ENCODE measurements at regions not wholly inside any gene's neighbourhood (a gene's known extent, or its start where the extent isn't known, plus 50 kb on each side); places are given as distances from the start of the nearest gene placed in this dataset.

- TF ChIP-seq, protein P1, sequence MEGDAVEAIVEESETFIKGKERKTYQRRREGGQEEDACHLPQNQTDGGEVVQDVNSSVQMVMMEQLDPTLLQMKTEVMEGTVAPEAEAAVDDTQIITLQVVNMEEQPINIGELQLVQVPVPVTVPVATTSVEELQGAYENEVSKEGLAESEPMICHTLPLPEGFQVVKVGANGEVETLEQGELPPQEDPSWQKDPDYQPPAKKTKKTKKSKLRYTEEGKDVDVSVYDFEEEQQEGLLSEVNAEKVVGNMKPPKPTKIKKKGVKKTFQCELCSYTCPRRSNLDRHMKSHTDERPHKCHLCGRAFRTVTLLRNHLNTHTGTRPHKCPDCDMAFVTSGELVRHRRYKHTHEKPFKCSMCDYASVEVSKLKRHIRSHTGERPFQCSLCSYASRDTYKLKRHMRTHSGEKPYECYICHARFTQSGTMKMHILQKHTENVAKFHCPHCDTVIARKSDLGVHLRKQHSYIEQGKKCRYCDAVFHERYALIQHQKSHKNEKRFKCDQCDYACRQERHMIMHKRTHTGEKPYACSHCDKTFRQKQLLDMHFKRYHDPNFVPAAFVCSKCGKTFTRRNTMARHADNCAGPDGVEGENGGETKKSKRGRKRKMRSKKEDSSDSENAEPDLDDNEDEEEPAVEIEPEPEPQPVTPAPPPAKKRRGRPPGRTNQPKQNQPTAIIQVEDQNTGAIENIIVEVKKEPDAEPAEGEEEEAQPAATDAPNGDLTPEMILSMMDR (IDR thresholded peaks at IDR 0.05) = no peak
- H3K27ac ChIP-seq = no peak overlapping the region
- H3K4me3 ChIP-seq = no peak overlapping the region
- H3K27me3 ChIP-seq (ENCODE audit: insufficient read depth in 3 of 3, low read length in 2 of 3) = no peaks in the 10 kb centered on the region
- intact Hi-C loops (cut with DNase I) = no loop called here
- no peaks in the 10 kb centered on the region for H3K4me1 ChIP-seq
- DNase-seq (no peak), ATAC-seq (no peak)
- H3K9me3 ChIP-seq = no peaks in the 10 kb centered on the region
- H3K36me3 ChIP-seq (ENCODE audit: insufficient read depth in 1 of 2, low read depth in 1 of 2) = no peaks in the 10 kb centered on the region
- WGBS, 3 donors = 79 to 88% (median 81%) methylated on average over 3 of the region's 3 CpGs
Measured at GRCh38 chr7:97468493-97468892, 263.4 kb upstream of the TAC1 start.

- Histone ChIP-seq H3K4me3 (no peak overlapping the region), H3K36me3 (ENCODE audit: insufficient read depth in 1 of 2, low read depth in 1 of 2) (no peaks in the 10 kb centered on the region), H3K4me1 (no peaks in the 10 kb centered on the region), H3K27me3 (ENCODE audit: insufficient read depth in 3 of 3, low read length in 2 of 3) (no peaks in the 10 kb centered on the region), H3K9me3 (no peaks in the 10 kb centered on the region), H3K27ac (no peak overlapping the region)
- intact Hi-C loops (cut with DNase I) = no loop called here
- DNase-seq = no peak
- 86 to 88% (median 87%) methylated on average over 5 of the region's 5 CpGs for WGBS, 3 donors
- ATAC-seq = no peak
- TF ChIP-seq, protein P1 (IDR thresholded peaks at IDR 0.05) = no peak
Measured at GRCh38 chr7:97470726-97471125, 261.2 kb upstream of the TAC1 start.

DNA sequence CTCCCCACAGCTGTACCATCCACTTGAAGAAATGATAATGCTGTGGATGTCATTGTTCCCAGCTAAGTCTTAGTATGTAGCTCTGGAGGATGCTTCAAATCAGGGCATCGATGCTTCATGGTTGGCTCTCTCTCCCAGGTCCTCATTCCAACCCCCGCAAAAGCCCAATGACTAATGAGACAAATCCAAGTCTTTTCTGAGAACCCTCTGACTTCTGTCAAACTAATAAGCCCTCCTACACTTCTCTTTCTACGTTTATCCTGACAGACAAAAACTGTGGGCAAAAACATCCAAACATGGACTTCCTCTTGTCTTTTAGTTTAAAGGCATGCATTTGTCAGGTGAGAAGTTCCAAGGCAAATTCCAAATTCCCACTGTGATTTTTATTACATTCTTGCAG, 260.4 kb upstream of the TAC1 start:
- intact Hi-C loops (cut with DNase I) = no loop called here
- WGBS, 3 donors = 60 to 73% (median 60%) methylated on average over 3 of the region's 3 CpGs
- no peak for ATAC-seq

DNA sequence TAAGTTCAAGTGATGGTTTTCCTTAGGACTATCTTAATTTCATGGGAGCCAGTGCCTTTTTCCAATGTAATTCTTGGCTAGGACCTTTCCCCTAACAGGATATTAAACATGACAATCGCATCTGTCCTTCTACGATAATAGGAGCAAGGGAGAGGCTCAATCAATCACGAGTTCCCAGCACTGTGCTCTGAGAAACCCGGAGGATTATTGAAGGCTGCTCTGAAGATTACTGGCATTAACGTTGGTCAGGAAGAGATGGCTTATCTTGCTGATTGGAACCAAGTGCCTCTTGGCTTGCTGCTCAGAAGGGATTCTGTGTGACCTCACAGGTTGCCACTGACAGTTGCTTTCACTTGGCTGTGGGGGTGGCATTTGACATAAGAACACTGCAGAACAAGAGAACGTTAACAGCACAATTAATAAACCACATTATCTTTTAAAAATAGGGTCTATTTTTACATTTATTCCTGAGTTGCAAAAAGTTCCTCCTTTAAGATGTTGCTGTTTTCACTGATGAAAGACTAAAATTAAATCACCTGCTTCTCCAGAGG, 252.1 kb upstream of the TAC1 start:
- intact Hi-C loops (cut with DNase I) = no loop called here
- WGBS, 3 donors = 11 to 12% (median 11%) methylated on average over 6 of the region's 6 CpGs

More for the DNA sequence above, 260.4 kb upstream of the TAC1 start:
- H3K36me3 ChIP-seq (ENCODE audit: insufficient read depth in 1 of 2, low read depth in 1 of 2) = no peaks in the 10 kb centered on the region
- no peak overlapping the region for H3K4me3 ChIP-seq
- no peaks in the 10 kb centered on the region for H3K27me3 ChIP-seq (ENCODE audit: insufficient read depth in 3 of 3, low read length in 2 of 3)
- no peak for DNase-seq
- no peaks in the 10 kb centered on the region for H3K4me1 ChIP-seq
- no peaks in the 10 kb centered on the region for H3K9me3 ChIP-seq
- no peak overlapping the region for H3K27ac ChIP-seq
- TF ChIP-seq, protein P1 (IDR thresholded peaks at IDR 0.05) = no peak

More for the DNA sequence above, 252.1 kb upstream of the TAC1 start:
- TF ChIP-seq, protein P1 (IDR thresholded peaks at IDR 0.05) = no peak
- no peaks in the 10 kb centered on the region for H3K9me3 ChIP-seq
- no peaks in the 10 kb centered on the region for H3K4me1 ChIP-seq
- DNase-seq (no peak), ATAC-seq (no peak)
- no peaks in the 10 kb centered on the region for H3K36me3 ChIP-seq (ENCODE audit: insufficient read depth in 1 of 2, low read depth in 1 of 2)
- no peaks in the 10 kb centered on the region for H3K27me3 ChIP-seq (ENCODE audit: insufficient read depth in 3 of 3, low read length in 2 of 3)
- no peak overlapping the region for H3K27ac ChIP-seq
- H3K4me3 ChIP-seq = no peak overlapping the region

Data from psoas muscle (tissue), 7 donors.